ENCODE measurements at regions not wholly inside any gene's neighbourhood (a gene's known extent, or its start where the extent isn't known, plus 50 kb on each side); places are given as distances from the start of the nearest gene placed in this dataset.

- TF ChIP-seq CTCF (IDR thresholded peaks at IDR 0.05 in 4 of 5, conservative IDR thresholded peaks at IDR 0.05 in 1 of 5) = no peak
- no peak for TF ChIP-seq POLR2A (IDR thresholded peaks at IDR 0.05)
Measured at GRCh38 chr1:113231866-113232265, 158.4 kb upstream of the MAGI3 start.
